Epidermal melanocyte (primary cell): ENCODE measurements at regions not wholly inside any gene's neighbourhood (a gene's known extent, or its start where the extent isn't known, plus 50 kb on each side); places are given as distances from the start of the nearest gene placed in this dataset.

Experiments used
- DNase-seq: peaks from one replicate; pipeline ENCODE4 v3.0.0; 2011; ENCODE audit warnings: low spot score; ENCODE audit not compliant: insufficient read length

GRCh38 chr4:14675279-14675985 lies 326.8 kb upstream of the CPEB2 start:
- DNase-seq: no peak

GRCh38 chr4:14679906-14680305 lies 322.4 kb upstream of the CPEB2 start:
- DNase-seq: no peak

- DNase-seq: no peak
These were observed 321.0 kb upstream of the CPEB2 start for GRCh38 chr4:14681330-14681729.

GRCh38 chr4:14693728-14694127 lies 308.6 kb upstream of the CPEB2 start:
- DNase-seq: no peak

GRCh38 chr4:14695095-14695845 lies 307.0 kb upstream of the CPEB2 start:
- no peak for DNase-seq

GRCh38 chr4:14700083-14700482 lies 302.2 kb upstream of the CPEB2 start:
- DNase-seq: no peak

- DNase-seq: no peak
These were observed 301.7 kb upstream of the CPEB2 start for GRCh38 chr4:14700544-14700943.

- DNase-seq: no peak
These were observed 300.9 kb upstream of the CPEB2 start for GRCh38 chr4:14701389-14701788.

- DNase-seq: no peak
These were observed 300.4 kb upstream of the CPEB2 start for GRCh38 chr4:14701896-14702295.

GRCh38 chr4:14708574-14708973 lies 293.7 kb upstream of the CPEB2 start:
- DNase-seq: no peak

- DNase-seq: no peak
These were observed 291.0 kb upstream of the CPEB2 start for GRCh38 chr4:14711259-14711658.

- no peak for DNase-seq
These were observed 285.6 kb upstream of the CPEB2 start for GRCh38 chr4:14716691-14717090.

GRCh38 chr4:14719053-14719452 lies 283.2 kb upstream of the CPEB2 start:
- DNase-seq: no peak

- DNase-seq: no peak
These were observed 275.8 kb upstream of the CPEB2 start for GRCh38 chr4:14726441-14726840.

- DNase-seq: no peak
These were observed 275.4 kb upstream of the CPEB2 start for GRCh38 chr4:14726877-14727361.

GRCh38 chr4:14729282-14730000 lies 272.8 kb upstream of the CPEB2 start:
- no peak for DNase-seq

- DNase-seq: no peak
These were observed 260.2 kb upstream of the CPEB2 start for GRCh38 chr4:14742054-14742453.

GRCh38 chr4:14743172-14743571 lies 259.1 kb upstream of the CPEB2 start:
- DNase-seq: no peak

GRCh38 chr4:14743601-14744000 lies 258.7 kb upstream of the CPEB2 start:
- DNase-seq: no peak

GRCh38 chr4:14744346-14744745 lies 257.9 kb upstream of the CPEB2 start:
- DNase-seq: no peak

GRCh38 chr4:14749910-14750309 lies 252.4 kb upstream of the CPEB2 start:
- DNase-seq: no peak

GRCh38 chr4:14752341-14753046 lies 249.8 kb upstream of the CPEB2 start:
- DNase-seq: no peak
